ENCODE measurements at regions not wholly inside any gene's neighbourhood (a gene's known extent, or its start where the extent isn't known, plus 50 kb on each side); places are given as distances from the start of the nearest gene placed in this dataset.

- Histone ChIP-seq H3K4me3 (replicated peaks in 1 of 3; ENCODE audit: insufficient read depth in 1 of 3, low read depth in 1 of 3, low read length in 3 of 3) (no peak overlapping the region), H3K9ac (replicated peaks; ENCODE audit: extremely low read depth, insufficient read depth, low read length) (no peak overlapping the region), H3K4me1 (ENCODE audit: control insufficient read depth, extremely low read depth, insufficient read depth, low read length) (peaks cover 11% of the 10 kb centered on the region), H4K20me1 (replicated peaks; ENCODE audit: control insufficient read depth, extremely low read depth, insufficient read depth, low read length) (no peaks in the 10 kb centered on the region), H3K27me3 (ENCODE audit: control insufficient read depth in 2 of 2, insufficient read depth in 2 of 2, low read length in 2 of 2) (no peaks in the 10 kb centered on the region), H2AFZ (ENCODE audit: low read depth, low read length) (no peak overlapping the region), H3K36me3 (ENCODE audit: control insufficient read depth in 2 of 2, extremely low read depth in 1 of 2, insufficient read depth in 2 of 2, low read length in 2 of 2) (no peaks in the 10 kb centered on the region), H3K27ac (ENCODE audit: insufficient read depth, low read depth, low read length) (no peak overlapping the region), H3K79me2 (ENCODE audit: control insufficient read depth, insufficient read depth, low read length) (no peaks in the 10 kb centered on the region), H3K9me1 (replicated peaks; ENCODE audit: control insufficient read depth, extremely low read depth, insufficient read depth, low read length) (no peaks in the 10 kb centered on the region), H3K4me2 (ENCODE audit: insufficient read depth, low read length) (no peak overlapping the region), H3K9me3 (replicated peaks; ENCODE audit: control insufficient read depth, insufficient read depth, low read length) (no peaks in the 10 kb centered on the region)
- dilution Hi-C loops (cut with MboI; ENCODE audit: extremely low pct_ligation_motif_present, low sequenced_read_pairs) = no loop called here
- TF ChIP-seq POLR2AphosphoS5 (IDR thresholded peaks at IDR 0.05; ENCODE audit: insufficient read depth, low read depth, low read length) (no peak), POLR2A (IDR thresholded peaks at IDR 0.05; ENCODE audit: low read depth, low read length) (no peak), FOS (IDR thresholded peaks at IDR 0.05; ENCODE audit: borderline replicate concordance, insufficient read depth, low read length) (no peak), JUN (IDR thresholded peaks at IDR 0.05; ENCODE audit: borderline replicate concordance, insufficient read depth, insufficient read length, low read depth) (no peak), EZH2 (IDR thresholded peaks at IDR 0.05; ENCODE audit: borderline replicate concordance, low read depth, low read length, severe bottlenecking) (no peak), MAX (IDR thresholded peaks at IDR 0.05; ENCODE audit: insufficient read depth, insufficient read length) (no peak), MYC (IDR thresholded peaks at IDR 0.05; ENCODE audit: low read depth, low read length) (no peak), CTCF (IDR thresholded peaks at IDR 0.05; ENCODE audit: extremely low read depth in 1 of 2, insufficient read depth in 1 of 2, low read depth in 1 of 2, low read length in 2 of 2) (no peak), GATA2 (IDR thresholded peaks at IDR 0.05; ENCODE audit: insufficient read depth, insufficient read length, low read depth, low read length) (no peak)
- ChIA-PET POLR2A (no interaction called here), CTCF (interaction anchor here (3.4 kb wide), 1 partner anchor 37 kb away, joined by 13 read pairs; no protein-coding TSS in a partner anchor)
- no TSS peak for BruUV-seq (replicated peaks)
- no peak for FAIRE-seq
- intact Hi-C loops (cut with micrococcal nuclease) = no loop called here
- DNase-seq (ENCODE audit: low read depth, low spot score) = no peak
These were observed 94.1 kb upstream of the BMP2K start for GRCh38 chr4:78682070-78682469.

Data from endothelial cell of umbilical vein (primary cell).